ENCODE measurements at regions not wholly inside any gene's neighbourhood (a gene's known extent, or its start where the extent isn't known, plus 50 kb on each side); places are given as distances from the start of the nearest gene placed in this dataset.
"Not testable (repeated sequence)": the region's sequence is repeated elsewhere in the genome, so short reads cannot be mapped to it uniquely, and the experiment has no call there.

- H3K36me3 ChIP-seq (ENCODE audit: control insufficient read depth in 1 of 2, insufficient read depth in 2 of 2, low read length in 1 of 2); H3K27me3 ChIP-seq (ENCODE audit: control insufficient read depth in 1 of 2, insufficient read depth in 2 of 2, low read length in 1 of 2); H3K4me1 ChIP-seq (ENCODE audit: control insufficient read depth in 1 of 2, insufficient read depth in 2 of 2, low read length in 2 of 2); intact Hi-C loops (cut with DNase I); DNase-seq; H3K4me3 ChIP-seq (ENCODE audit: low read length in 2 of 2); H3K27ac ChIP-seq (ENCODE audit: low read depth in 1 of 2, low read length in 2 of 2); H3K9me3 ChIP-seq (ENCODE audit: control insufficient read depth, low read length); ATAC-seq (ENCODE audit: low FRiP score): not testable (repeated sequence)
- 75 to 78% methylated on average over 6 of the region's 6 CpGs for WGBS, 2 donors
These were observed 298.0 kb upstream of the DLGAP1 start for GRCh38 chr18:4753151-4753550.

- no peak for ATAC-seq (ENCODE audit: low FRiP score)
These were observed 296.4 kb upstream of the DLGAP1 start for GRCh38 chr18:4751523-4751922.

GRCh38 chr18:4750393-4751346, 295.6 kb upstream of the DLGAP1 start:
- peaks cover 1% of the 10 kb centered on the region for H3K9me3 ChIP-seq (ENCODE audit: control insufficient read depth, low read length)
- H3K4me1 ChIP-seq (ENCODE audit: control insufficient read depth in 1 of 2, insufficient read depth in 2 of 2, low read length in 2 of 2), result no peaks in the 10 kb centered on the region
- DNase-seq (no peak), ATAC-seq (ENCODE audit: low FRiP score) (no peak)
- H3K4me3 ChIP-seq (ENCODE audit: low read length in 2 of 2), result peak overlapping the region in 1 of 2 donors; percentile 53
- H3K36me3 ChIP-seq (ENCODE audit: control insufficient read depth in 1 of 2, insufficient read depth in 2 of 2, low read length in 1 of 2), result no peaks in the 10 kb centered on the region
- H3K27ac ChIP-seq (ENCODE audit: low read depth in 1 of 2, low read length in 2 of 2), result no peak overlapping the region
- 42 to 50% methylated on average over 8 of the region's 8 CpGs for WGBS, 2 donors
- no peaks in the 10 kb centered on the region for H3K27me3 ChIP-seq (ENCODE audit: control insufficient read depth in 1 of 2, insufficient read depth in 2 of 2, low read length in 1 of 2)
- intact Hi-C loops (cut with DNase I), result no loop called here

More at GRCh38 chr18:4751523-4751922, 296.4 kb upstream of the DLGAP1 start:
- H3K9me3 ChIP-seq (ENCODE audit: control insufficient read depth, low read length), result peaks cover 1% of the 10 kb centered on the region
- H3K4me1 ChIP-seq (ENCODE audit: control insufficient read depth in 1 of 2, insufficient read depth in 2 of 2, low read length in 2 of 2), result no peaks in the 10 kb centered on the region
- H3K27me3 ChIP-seq (ENCODE audit: control insufficient read depth in 1 of 2, insufficient read depth in 2 of 2, low read length in 1 of 2), result no peaks in the 10 kb centered on the region
- no peak for DNase-seq
- no peak overlapping the region for H3K4me3 ChIP-seq (ENCODE audit: low read length in 2 of 2)
- 84 to 88% methylated on average over 3 of the region's 3 CpGs for WGBS, 2 donors
- no peaks in the 10 kb centered on the region for H3K36me3 ChIP-seq (ENCODE audit: control insufficient read depth in 1 of 2, insufficient read depth in 2 of 2, low read length in 1 of 2)
- intact Hi-C loops (cut with DNase I), result no loop called here
- H3K27ac ChIP-seq (ENCODE audit: low read depth in 1 of 2, low read length in 2 of 2), result no peak overlapping the region

GRCh38 chr18:4748975-4749374, 293.9 kb upstream of the DLGAP1 start:
- DNase-seq (no peak), ATAC-seq (ENCODE audit: low FRiP score) (peak; percentile 46)
- Histone ChIP-seq H3K27ac (ENCODE audit: low read depth in 1 of 2, low read length in 2 of 2) (no peak overlapping the region), H3K9me3 (ENCODE audit: control insufficient read depth, low read length) (peaks cover 1% of the 10 kb centered on the region), H3K36me3 (ENCODE audit: control insufficient read depth in 1 of 2, insufficient read depth in 2 of 2, low read length in 1 of 2) (no peaks in the 10 kb centered on the region), H3K4me1 (ENCODE audit: control insufficient read depth in 1 of 2, insufficient read depth in 2 of 2, low read length in 2 of 2) (no peaks in the 10 kb centered on the region), H3K27me3 (ENCODE audit: control insufficient read depth in 1 of 2, insufficient read depth in 2 of 2, low read length in 1 of 2) (no peaks in the 10 kb centered on the region), H3K4me3 (ENCODE audit: low read length in 2 of 2) (no peak overlapping the region)
- intact Hi-C loops (cut with DNase I), result no loop called here
- WGBS, 2 donors, result 80% methylated on average over 5 of the region's 5 CpGs

GRCh38 chr18:4734903-4735302, 279.8 kb upstream of the DLGAP1 start:
- H3K27ac ChIP-seq (ENCODE audit: low read depth in 1 of 2, low read length in 2 of 2), result no peak overlapping the region

GRCh38 chr18:4734021-4734420, 278.9 kb upstream of the DLGAP1 start:
- H3K4me3 ChIP-seq (ENCODE audit: low read length in 2 of 2), result no peak overlapping the region
- H3K27me3 ChIP-seq (ENCODE audit: control insufficient read depth in 1 of 2, insufficient read depth in 2 of 2, low read length in 1 of 2), result no peaks in the 10 kb centered on the region
- no peaks in the 10 kb centered on the region for H3K36me3 ChIP-seq (ENCODE audit: control insufficient read depth in 1 of 2, insufficient read depth in 2 of 2, low read length in 1 of 2)
- WGBS, 2 donors, result 82 to 88% methylated on average over 2 of the region's 2 CpGs
- no peak for DNase-seq
- no peaks in the 10 kb centered on the region for H3K9me3 ChIP-seq (ENCODE audit: control insufficient read depth, low read length)
- intact Hi-C loops (cut with DNase I), result no loop called here
- H3K4me1 ChIP-seq (ENCODE audit: control insufficient read depth in 1 of 2, insufficient read depth in 2 of 2, low read length in 2 of 2), result no peaks in the 10 kb centered on the region
- no peak for ATAC-seq (ENCODE audit: low FRiP score)
- no peak overlapping the region for H3K27ac ChIP-seq (ENCODE audit: low read depth in 1 of 2, low read length in 2 of 2)

More at GRCh38 chr18:4734903-4735302, 279.8 kb upstream of the DLGAP1 start:
- WGBS, 2 donors, result 88% methylated on average over 1 of the region's 1 CpG
- Histone ChIP-seq H3K9me3 (ENCODE audit: control insufficient read depth, low read length) (no peaks in the 10 kb centered on the region), H3K4me3 (ENCODE audit: low read length in 2 of 2) (no peak overlapping the region), H3K4me1 (ENCODE audit: control insufficient read depth in 1 of 2, insufficient read depth in 2 of 2, low read length in 2 of 2) (no peaks in the 10 kb centered on the region), H3K36me3 (ENCODE audit: control insufficient read depth in 1 of 2, insufficient read depth in 2 of 2, low read length in 1 of 2) (no peaks in the 10 kb centered on the region), H3K27me3 (ENCODE audit: control insufficient read depth in 1 of 2, insufficient read depth in 2 of 2, low read length in 1 of 2) (no peaks in the 10 kb centered on the region)
- DNase-seq, result no peak
- no peak for ATAC-seq (ENCODE audit: low FRiP score)
- intact Hi-C loops (cut with DNase I), result no loop called here

- ATAC-seq (ENCODE audit: low FRiP score), result no peak
- no peak overlapping the region for H3K4me3 ChIP-seq (ENCODE audit: low read length in 2 of 2)
- H3K36me3 ChIP-seq (ENCODE audit: control insufficient read depth in 1 of 2, insufficient read depth in 2 of 2, low read length in 1 of 2), result no peaks in the 10 kb centered on the region
- intact Hi-C loops (cut with DNase I), result no loop called here
- whole genome bisulfite sequencing, 2 donors, result 93 to 98% methylated on average over 3 of the region's 3 CpGs
- no peaks in the 10 kb centered on the region for H3K27me3 ChIP-seq (ENCODE audit: control insufficient read depth in 1 of 2, insufficient read depth in 2 of 2, low read length in 1 of 2)
- H3K9me3 ChIP-seq (ENCODE audit: control insufficient read depth, low read length), result no peaks in the 10 kb centered on the region
- H3K4me1 ChIP-seq (ENCODE audit: control insufficient read depth in 1 of 2, insufficient read depth in 2 of 2, low read length in 2 of 2), result no peaks in the 10 kb centered on the region
- no peak overlapping the region for H3K27ac ChIP-seq (ENCODE audit: low read depth in 1 of 2, low read length in 2 of 2)
- DNase-seq, result no peak
These were observed 266.4 kb upstream of the DLGAP1 start for GRCh38 chr18:4721545-4721944.

GRCh38 chr18:4720518-4720917, 265.4 kb upstream of the DLGAP1 start:
- 70 to 71% methylated on average over 2 of the region's 2 CpGs for WGBS, 2 donors
- DNase-seq, result no peak
- H3K9me3 ChIP-seq (ENCODE audit: control insufficient read depth, low read length), result no peaks in the 10 kb centered on the region
- no peaks in the 10 kb centered on the region for H3K4me1 ChIP-seq (ENCODE audit: control insufficient read depth in 1 of 2, insufficient read depth in 2 of 2, low read length in 2 of 2)
- no peak overlapping the region for H3K4me3 ChIP-seq (ENCODE audit: low read length in 2 of 2)
- H3K27me3 ChIP-seq (ENCODE audit: control insufficient read depth in 1 of 2, insufficient read depth in 2 of 2, low read length in 1 of 2), result no peaks in the 10 kb centered on the region
- no peaks in the 10 kb centered on the region for H3K36me3 ChIP-seq (ENCODE audit: control insufficient read depth in 1 of 2, insufficient read depth in 2 of 2, low read length in 1 of 2)
- ATAC-seq (ENCODE audit: low FRiP score), result no peak
- H3K27ac ChIP-seq (ENCODE audit: low read depth in 1 of 2, low read length in 2 of 2), result no peak overlapping the region
- intact Hi-C loops (cut with DNase I), result no loop called here

GRCh38 chr18:4705894-4706293, 250.8 kb upstream of the DLGAP1 start:
- no peaks in the 10 kb centered on the region for H3K36me3 ChIP-seq (ENCODE audit: control insufficient read depth in 1 of 2, insufficient read depth in 2 of 2, low read length in 1 of 2)
- H3K27ac ChIP-seq (ENCODE audit: low read depth in 1 of 2, low read length in 2 of 2), result no peak overlapping the region
- no peak overlapping the region for H3K4me3 ChIP-seq (ENCODE audit: low read length in 2 of 2)
- no peaks in the 10 kb centered on the region for H3K9me3 ChIP-seq (ENCODE audit: control insufficient read depth, low read length)
- intact Hi-C loops (cut with DNase I), result loop anchor here in 1 of 2 donors (10.0 kb wide), 1 partner anchor 161 kb away; no protein-coding TSS in a partner anchor
- DNase-seq, result no peak
- no peaks in the 10 kb centered on the region for H3K4me1 ChIP-seq (ENCODE audit: control insufficient read depth in 1 of 2, insufficient read depth in 2 of 2, low read length in 2 of 2)
- WGBS, 2 donors, result 77 to 84% methylated on average over 1 of the region's 1 CpG
- H3K27me3 ChIP-seq (ENCODE audit: control insufficient read depth in 1 of 2, insufficient read depth in 2 of 2, low read length in 1 of 2), result no peaks in the 10 kb centered on the region
- no peak for ATAC-seq (ENCODE audit: low FRiP score)

Data from aorta (tissue), 5 donors.